HuH-7 (cell line): ENCODE measurements at regions not wholly inside any gene's neighbourhood (a gene's known extent, or its start where the extent isn't known, plus 50 kb on each side); places are given as distances from the start of the nearest gene placed in this dataset.

Experiments
- DNase-seq: peaks from one replicate; pipeline ENCODE4 v3.0.0; 2011; ENCODE audit warnings: low spot score

DNA sequence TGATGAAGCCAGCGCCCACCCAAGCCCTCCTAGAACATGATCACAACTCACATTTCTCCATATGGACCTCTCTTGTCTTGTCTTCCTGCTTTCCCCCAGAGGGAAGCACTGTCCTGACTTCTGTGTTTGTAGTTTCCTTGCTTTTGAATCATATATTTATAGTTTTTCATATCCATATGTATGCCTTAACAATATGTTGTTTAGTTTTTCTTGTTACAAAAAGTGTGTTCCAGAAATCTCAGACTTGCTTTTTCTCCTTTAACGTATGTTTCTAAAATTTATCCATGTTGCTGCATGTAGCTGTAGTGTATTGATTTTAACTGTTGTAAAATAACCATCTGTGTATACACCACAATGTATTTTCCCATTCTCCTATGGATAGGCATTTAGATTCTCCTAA, 182.0 kb upstream of the SMIM23 start:
- no peak for DNase-seq

DNA sequence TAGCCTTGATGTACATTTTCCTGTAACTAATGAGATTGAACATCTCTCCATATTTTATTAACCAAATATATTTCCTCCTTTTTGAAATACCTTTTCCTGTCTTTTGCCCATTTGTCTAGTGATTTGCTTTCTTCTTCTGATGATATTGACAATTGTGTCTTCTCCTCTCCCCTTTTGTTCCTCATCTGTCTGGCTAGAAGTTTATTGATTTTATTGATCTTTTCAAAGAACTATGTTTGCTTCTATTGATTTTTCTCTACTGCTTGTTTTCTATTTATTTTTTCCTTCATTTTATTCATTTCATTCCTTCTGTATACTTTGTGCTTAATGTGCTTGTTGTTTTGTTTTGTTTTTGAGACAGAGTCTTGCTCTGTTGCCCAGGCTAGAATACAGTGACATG, 181.4 kb upstream of the SMIM23 start:
- no peak for DNase-seq

DNA sequence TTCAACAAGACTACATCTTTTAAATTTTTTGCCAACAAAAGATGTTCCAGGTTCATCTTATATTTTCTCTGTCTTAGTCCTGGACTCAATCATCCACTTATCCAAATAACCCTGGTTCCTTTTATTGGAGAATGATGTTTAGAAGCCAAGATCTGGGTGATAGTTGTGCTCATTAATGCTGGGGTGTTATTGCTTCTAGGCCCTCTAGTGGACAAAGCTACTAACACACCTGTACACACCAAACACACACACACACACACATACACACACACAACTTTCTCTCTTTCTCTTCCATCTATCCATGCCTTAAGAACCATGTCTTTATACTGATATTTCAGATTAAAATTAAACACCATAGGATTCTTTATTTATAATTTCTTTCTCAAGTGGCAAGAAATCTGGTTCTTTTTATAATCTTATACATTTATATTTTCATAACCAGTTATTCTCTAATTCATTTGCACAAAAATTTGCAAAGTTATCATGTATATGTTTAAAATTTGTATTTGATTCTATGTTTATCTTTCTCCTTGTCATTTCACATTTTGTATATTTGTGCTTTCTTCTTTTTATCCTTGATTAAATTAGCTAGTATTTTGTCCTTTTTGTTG, 179.1 kb upstream of the SMIM23 start:
- DNase-seq: no peak

DNA sequence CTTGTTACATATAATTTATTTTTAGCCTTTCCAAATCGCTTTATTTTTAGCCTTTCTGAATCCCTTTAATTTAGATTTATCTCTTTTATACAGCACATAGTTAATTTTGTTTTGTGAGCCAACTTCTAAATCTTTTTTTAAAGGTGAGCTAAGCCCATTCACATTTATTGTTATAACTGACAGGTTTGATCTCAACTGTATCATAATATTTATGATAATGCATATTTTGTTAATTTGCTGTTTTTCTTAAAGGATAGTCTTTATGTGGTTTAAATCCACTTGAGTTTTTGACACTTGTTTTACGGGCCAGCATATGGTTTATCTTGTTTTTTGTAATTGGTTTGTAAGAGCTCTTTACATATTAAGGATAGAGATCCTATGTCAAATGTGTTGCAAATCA, 177.8 kb upstream of the SMIM23 start:
- no peak for DNase-seq

DNA sequence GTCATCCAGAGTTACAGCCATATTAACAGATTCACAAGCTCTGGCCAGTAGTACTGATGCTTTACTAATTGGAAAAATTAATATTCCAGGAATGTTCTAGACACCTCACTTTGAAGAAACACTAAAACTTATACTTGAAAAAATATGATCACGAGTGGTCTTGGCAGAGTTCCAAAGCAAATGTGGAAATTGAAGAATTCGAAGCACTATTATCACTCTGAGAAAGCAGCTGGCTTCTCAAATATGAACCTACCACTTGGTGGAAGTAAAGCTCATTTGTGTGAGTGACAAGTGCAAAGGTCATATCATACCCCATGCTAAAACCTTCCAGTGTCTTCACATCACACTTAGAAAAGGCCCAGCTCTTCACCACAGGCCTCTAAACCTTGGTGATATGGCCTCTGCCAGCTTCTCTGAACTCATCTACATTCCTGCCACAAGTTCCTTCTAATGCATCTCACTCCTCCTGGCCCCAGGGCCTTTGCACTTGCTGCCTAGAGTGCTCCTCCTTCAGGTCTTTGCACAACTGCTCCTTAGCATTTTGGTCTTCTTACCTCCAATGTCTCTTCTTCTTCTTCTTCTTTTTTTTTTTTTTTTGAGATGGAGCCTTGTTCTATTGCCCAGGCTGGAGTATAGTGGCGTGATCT, 175.7 kb upstream of the SMIM23 start:
- no peak for DNase-seq

DNA sequence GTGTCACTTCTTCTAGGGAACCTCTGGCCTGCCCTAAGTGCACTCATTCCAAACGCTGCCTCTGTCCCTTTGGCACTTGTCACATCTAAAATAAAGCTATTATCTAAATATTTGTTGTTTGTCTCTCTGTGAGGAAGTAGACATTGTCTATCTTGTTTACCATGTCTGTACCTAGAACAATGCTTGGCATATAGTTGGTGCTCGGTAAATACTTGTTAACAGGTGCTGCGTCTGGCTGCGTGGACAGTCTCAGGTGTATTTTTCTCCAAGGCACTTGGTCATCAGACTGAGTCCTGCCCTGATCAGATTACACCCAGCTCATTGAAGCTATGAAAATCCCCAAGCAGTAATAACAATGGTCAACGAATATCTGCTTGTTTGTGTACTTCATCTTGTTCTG, 174.9 kb upstream of the SMIM23 start:
- DNase-seq: no peak

DNA sequence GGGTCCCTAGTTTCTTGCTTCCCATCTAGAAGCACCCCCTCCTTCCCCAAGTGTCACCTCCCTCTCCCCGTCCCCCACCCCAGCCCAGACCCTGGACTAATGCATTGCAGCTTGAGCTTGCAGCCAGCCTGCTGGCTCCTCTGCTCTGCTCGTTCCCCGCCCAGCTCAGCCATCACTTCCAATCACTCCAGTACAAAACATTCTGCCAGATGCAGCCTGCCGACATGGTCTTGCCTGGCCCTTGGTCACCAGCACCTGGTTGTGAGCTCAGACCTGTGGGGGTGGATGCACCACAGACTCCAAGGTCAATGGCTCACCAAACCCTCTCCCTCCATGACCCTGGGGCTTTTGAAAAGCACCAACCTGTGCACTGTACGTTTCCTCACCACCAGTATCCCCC, 172.9 kb upstream of the SMIM23 start:
- DNase-seq: no peak

DNA sequence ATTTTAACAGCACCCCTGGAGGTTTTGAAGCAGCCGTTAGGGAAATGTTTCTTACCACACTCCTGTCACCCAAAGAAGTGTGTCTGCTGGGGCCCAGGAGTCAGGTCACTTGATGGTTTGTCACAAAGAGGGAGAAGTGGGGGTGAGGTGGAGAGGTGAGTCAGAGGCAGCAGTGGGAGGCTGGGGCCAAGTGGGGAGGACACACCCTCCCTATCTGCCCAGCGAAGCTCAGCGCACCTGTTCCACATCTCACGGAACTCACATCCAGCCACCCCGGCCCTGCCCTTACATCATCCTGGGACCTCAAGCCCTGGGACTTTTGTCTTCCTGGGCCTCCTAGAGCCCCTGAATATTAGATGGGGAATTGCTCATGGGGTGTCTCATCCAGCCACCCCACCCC, 171.1 kb upstream of the SMIM23 start:
- DNase-seq: no peak

DNA sequence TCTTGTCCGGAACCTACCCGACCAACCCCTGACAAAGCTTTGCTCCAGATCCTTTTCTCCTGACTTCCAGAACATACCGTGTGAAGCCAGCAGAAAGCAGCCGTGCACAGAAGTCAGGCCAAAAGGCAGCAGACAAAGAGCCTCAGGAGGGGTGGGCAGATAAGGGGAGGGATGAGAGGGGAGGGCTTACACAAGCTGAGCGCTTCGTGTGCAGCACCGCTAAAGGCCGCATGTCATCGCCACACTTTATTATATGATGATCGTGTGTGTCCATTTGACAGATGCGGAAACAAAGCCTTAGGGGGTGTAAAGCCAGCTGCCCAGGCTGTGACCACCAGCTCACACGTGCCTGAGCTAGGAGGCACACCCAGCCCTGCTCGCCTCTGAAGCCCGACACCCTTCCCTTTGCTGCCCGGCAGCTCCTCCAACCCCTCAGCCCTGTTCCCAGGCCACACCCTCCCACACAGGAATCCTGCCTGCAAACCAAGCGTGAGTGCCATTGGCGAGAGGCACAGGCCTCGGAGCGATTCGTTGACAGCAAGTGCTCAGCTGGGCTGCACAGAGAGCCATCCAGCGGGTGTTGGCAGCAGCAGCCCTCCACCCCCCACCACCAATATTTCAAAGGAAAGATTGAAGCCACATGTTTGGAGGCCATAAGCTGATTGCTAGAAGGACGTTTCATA, 170.5 kb upstream of the SMIM23 start:
- no peak for DNase-seq

DNA sequence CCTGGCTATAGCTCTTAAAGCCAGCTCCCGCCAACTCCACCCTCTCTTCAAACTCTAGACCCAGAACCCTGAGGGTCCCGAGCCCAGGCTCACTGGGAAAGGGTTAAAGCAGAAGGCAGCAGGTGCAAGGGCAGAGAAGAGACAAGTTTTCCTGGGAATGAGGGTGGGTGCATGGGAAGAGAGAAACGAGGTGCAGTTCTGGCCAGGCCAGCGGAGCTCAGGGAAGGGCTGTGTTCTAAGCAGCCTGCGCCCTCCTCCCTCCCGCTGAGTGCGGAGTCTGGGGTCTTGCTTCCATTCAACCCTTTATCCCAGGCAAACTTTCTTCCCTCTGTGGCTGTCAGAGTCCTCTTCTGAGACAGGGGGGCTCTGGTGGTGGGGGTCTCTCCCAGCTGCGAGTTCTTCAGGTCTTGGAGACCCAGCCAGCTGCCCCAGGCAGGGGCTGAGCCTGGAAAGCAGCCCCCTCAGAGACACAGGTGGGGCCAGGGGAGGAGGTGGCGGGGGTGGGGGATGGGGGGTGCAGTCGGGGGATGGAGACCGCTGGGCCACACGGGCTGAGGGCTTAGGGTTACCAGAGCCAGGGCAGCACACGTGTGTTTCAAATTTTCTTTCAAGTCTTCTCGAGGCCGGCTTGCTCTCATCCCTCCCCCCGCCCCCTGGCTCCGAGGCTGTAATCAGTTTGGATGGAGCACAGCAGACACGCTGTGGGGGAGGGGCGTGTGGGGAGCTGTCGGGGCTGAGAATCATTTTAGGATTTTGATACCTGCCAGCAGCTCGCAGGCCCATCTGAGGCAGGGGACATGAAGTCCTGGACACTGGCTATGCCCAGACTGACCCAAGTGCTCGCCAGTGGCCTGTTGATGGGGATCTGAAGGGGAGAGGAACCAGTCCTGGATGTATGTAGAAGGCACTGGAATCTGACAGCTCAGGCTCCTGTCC, 169.6 kb upstream of the SMIM23 start:
- DNase-seq: no peak

DNA sequence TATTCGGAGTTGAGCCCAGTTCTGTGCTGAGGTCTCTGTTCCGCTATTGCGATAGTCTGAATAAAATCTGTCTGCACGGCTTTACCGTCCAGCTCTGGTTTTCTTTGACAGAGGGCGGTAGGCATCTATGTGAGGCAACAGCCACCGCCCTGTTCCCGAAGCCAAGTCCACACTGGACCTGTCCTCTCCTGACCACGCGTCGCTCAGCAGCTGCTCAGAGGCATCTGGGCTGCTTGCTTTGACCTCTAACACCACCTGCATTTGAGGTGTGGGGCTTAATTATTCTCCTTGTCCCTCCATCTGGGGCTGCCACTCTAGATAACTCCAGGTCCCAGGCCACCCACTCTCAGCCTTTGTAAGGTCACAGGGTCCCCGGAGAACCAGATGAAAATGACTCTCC, 168.4 kb upstream of the SMIM23 start:
- DNase-seq: no peak

DNA sequence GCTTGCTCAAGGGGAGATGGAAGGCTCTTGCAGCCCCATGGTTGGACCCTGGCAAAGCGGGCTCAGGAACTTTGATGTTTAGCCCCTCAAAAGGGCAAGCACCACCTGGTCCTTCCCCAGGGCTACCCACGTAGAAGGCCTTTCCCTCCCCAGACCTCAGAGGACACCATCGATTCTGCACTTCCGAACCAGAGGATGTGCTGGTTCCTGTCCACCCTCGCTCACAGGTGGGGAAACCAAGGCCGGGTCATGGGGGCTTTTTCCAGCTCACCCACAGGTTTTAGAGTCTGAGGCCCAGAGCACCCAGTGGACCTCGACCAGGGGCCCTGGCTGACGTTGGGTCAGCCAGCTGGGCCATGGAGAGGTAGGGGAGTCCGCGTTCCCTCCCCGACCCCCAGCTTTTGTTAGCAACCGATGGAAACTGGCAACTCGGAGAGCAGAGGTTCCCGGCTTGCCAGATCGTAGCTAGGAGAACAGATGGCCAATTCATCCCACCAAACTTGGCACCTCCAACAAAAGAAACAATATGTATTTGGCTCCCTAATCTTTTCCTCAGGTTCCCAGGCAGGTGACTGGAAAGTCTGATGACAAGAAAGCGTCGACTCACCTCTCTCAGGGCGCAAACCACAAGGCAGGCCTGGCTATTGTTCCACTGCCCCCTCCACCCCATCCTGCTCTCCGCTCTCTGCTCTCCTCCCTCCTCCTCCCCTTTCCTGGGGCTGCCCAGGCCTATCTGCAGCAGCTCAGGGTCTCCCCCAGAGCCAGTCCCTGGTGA, 167.6 kb upstream of the SMIM23 start:
- no peak for DNase-seq

DNA sequence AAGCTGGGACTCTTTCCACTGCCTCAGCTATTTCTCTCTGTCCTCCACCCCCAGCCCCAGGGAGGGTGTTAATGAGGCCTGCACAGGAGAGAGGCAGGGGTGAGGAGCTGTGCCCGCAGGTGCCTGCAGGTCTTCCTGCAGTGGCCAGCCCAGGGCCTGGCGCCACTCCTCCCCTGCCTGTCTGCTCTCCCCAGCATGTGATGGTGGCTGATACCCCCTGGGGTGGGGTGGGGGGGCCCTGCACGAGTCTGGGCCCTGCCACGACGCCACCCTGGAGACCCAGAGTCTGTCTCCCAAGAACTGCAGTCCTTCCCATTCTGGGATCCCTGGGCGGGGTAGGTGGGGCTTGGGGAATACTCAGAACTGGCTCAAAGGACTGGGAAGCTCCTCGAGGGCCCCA, 166.4 kb upstream of the SMIM23 start:
- no peak for DNase-seq

DNA sequence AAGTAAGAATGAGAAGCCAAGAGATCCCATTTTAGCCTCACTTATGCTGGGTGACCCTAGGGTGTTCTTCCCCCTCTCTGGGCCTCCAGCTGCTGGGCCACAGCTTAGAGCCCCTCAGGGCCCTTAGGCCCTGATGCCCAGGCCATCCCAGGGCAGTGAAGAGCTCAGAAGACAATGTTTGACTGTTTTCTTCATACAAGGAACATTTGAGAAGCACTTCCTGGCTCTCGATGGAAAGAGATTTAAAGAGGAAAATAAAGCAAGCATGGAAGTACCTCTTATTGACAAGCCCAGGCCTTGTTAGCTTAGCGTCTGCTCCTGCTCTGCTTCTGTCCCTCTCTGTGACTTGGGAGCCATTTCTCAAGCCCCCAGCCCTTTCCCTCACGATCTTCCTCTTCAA, 165.9 kb upstream of the SMIM23 start:
- no peak for DNase-seq

DNA sequence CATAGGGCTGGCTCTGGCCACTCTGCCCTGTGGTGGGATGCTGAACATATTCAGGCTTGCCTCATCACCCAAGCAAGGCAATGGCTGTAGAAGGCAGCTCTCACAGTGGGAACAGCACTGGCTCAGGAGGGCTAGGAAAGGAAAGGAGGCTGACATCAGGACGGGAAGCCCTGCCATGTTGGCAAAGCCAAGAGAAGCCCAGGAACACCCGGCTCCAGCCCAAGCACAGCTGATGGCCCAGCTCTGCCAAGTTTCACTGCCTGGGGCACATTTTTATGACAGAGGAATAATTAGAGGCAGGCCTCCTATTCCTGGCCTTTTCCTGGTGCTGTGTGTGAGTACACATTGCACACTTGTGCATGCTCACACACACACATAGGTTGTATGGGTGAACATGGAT, 163.6 kb upstream of the SMIM23 start:
- DNase-seq: no peak

DNA sequence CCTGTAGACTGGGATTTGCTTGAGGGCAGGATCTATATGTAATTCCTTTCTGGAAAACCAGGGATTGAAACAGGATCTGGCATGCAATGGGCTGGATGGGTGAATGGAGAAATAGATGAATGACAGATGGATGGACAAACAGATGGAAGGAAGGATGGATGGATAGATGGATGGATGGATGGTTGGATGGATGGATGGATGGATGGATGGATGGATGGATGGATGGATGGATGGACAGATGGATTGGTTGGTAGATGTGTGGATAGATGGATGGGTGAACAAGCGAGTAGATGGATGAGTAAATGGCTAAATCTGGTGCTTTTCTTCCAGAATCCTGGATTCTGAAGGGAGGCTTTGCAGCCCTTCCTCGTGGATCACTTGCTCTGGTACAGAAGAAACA, 162.5 kb upstream of the SMIM23 start:
- DNase-seq: no peak

DNA sequence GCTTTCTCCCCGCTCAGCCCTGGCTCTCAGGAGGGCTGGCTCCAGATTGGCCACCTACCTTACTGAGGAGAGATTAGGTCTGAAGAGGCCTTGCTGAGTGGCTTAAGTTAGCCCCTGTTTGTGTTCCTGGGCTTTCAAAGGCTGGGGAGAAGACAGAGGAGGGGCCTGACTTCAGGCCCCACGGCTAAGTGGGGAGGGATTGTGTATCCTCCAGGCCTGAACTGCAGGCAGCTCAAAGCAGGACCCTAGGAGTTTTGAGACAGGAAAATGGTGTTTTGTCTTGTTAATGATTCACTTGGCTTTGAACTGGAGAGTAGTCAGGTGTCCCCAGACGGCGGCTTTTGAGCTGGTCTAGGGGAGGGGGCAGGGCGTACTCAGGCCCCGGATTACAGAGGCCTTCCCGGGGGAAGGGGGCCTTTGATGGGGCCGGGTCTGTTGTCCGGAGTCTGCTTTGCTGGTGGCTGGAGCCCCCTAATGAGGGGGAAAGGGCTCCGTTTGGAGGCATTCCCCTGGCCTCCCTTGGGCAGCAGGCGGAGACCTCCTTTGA, 162.0 kb upstream of the SMIM23 start:
- DNase-seq: peak; percentile 59

DNA sequence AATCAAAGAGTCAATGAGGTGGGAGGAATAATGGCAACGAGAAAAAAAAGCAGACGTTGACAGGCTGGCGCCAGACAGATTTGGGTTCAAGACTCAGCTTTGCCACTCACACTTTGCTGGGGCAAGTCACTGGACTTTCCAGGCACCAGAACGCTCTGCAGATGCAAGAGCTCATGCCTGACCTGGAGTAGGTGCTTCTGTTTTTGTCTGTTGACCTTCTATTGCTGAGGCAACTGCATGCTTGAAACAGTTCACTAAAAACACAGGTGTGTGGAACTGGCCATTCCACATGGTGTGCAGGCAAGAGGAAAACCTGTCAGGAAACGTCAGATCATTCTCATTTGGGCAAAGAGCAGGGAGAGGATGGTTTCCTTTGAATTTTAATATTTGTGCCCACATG, 161.2 kb upstream of the SMIM23 start:
- no peak for DNase-seq

DNA sequence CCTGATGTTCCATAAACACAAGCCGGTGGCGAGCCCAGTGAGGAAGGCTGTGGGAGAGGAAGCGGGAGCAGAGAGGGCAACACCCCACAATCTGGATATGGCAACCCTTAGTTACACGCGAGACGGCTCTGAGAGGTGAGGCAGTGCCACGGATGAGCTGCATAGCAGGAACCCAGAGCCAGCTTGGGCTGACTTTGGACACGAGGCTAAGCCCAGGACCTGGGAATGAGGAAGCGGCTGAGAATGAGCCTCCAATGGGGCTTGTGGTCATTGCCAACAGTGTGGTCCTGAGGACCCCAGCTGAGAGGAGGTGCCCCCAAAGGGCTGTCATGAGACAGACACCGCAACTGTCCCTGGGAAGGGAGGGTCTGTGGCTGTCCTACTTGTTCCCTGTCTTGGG, 160.0 kb upstream of the SMIM23 start:
- DNase-seq: no peak

DNA sequence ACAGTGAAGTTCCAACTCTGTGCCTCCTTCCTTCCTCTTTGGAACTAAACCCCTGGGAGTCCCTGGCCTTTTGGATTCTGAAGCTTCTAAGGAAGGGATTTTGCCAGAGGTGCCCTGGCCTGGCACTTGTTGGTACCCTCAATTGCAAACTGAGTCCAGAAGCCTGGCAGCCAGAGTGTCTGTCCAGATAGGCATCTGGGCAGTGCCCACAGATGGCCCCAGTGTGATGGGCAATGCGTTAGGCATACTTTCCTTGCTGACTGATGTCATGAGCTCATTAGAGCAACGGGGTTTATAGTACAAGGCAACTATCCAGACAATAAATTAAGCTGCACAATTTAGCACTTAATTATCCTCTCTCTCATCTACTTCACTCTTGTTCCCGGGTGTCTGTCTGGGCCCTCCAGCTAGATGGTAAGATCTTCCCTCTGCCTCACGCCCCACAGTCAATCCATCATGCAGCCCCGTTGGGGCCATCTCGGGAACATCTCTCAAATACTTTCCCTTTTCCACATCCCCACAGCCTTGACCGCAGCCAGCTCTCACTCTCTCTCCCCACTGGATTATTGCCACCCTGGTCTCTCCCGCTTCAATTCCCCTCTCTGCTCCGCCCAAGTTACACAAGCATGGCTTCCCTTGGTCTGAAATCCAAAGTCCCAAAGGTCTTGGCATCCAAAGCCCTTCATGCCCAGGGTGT, 157.5 kb upstream of the SMIM23 start:
- DNase-seq: no peak

DNA sequence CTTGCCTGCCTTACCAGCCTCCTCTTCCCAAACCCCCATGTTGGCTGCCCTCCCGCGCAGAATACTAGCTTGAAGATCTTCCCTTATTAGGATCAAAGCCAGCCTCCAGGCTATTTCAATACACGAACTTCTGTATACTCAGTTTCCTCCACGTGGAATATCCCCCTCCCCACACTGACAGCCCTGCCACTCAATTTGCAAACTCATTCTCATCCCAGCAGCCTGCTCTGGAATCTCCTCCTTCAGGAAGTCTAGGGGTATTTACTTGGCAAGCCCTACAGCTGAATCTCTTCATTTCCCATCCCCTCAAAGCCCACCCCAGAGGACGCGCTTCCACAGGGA, 157.0 kb upstream of the SMIM23 start:
- no peak for DNase-seq
